ENCODE measurements at regions not wholly inside any gene's neighbourhood (a gene's known extent, or its start where the extent isn't known, plus 50 kb on each side); places are given as distances from the start of the nearest gene placed in this dataset.

- Histone ChIP-seq H3K4me1 (ENCODE audit: insufficient read depth, low read length) (no peaks in the 10 kb centered on the region), H4K20me1 (ENCODE audit: insufficient read depth, low read length) (no peaks in the 10 kb centered on the region), H3K4me2 (ENCODE audit: insufficient read depth, low read length) (no peak overlapping the region), H3K27me3 (ENCODE audit: insufficient read depth, low read length, poor library complexity) (no peaks in the 10 kb centered on the region), H3K4me3 (ENCODE audit: low read depth in 1 of 2, low read length in 2 of 2) (no peak overlapping the region), H3K9ac (ENCODE audit: low read depth, low read length) (no peak overlapping the region), H3K79me2 (ENCODE audit: insufficient read depth, low read length) (no peaks in the 10 kb centered on the region), H3K36me3 (ENCODE audit: insufficient read depth, low read length) (no peaks in the 10 kb centered on the region), H2AFZ (ENCODE audit: low read depth, low read length) (no peak overlapping the region), H3K27ac (ENCODE audit: low read length) (no peak overlapping the region), H3K9me3 (ENCODE audit: insufficient read depth, low read length, severe bottlenecking) (peaks cover 3% of the 10 kb centered on the region)
- DNase-seq, result no peak
- no peak for ATAC-seq (ENCODE audit: insufficient read depth, low read depth)
- TF ChIP-seq EZH2 (IDR thresholded peaks at IDR 0.05; ENCODE audit: borderline replicate concordance, low read depth, low read length, severe bottlenecking) (no peak), CTCF (IDR thresholded peaks at IDR 0.05; ENCODE audit: borderline replicate concordance, extremely low read depth, low read length, poor library complexity, severe bottlenecking) (no peak)
Measured at GRCh38 chr1:91091812-91092211, 70.0 kb upstream of the ZNF644 start.

DNA sequence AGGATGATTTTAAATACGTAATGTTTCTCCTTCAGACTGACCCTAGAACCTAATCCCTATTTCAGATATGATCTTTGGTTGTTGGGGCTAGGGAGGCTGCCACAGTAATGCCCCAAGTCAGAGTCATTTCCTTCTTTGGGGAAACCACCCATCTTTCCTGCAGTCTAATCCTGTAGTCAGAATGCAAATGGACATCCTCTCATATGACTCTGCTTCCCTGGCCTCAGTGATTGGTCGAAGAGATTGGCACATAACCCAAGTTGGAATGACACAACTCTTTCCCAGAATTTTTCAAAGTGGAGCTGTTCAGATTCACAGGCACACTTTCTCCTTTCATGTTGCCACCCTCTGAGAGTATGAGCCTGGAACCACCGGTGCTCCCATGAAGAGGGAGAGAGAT lies 58.8 kb upstream of the ZNF644 start:
- Histone ChIP-seq H3K4me2 (ENCODE audit: insufficient read depth, low read length) (no peak overlapping the region), H3K9ac (ENCODE audit: low read depth, low read length) (no peak overlapping the region), H3K27ac (ENCODE audit: low read length) (no peak overlapping the region), H3K27me3 (ENCODE audit: insufficient read depth, low read length, poor library complexity) (no peaks in the 10 kb centered on the region), H3K4me1 (ENCODE audit: insufficient read depth, low read length) (no peaks in the 10 kb centered on the region), H3K36me3 (ENCODE audit: insufficient read depth, low read length) (no peaks in the 10 kb centered on the region), H3K79me2 (ENCODE audit: insufficient read depth, low read length) (no peaks in the 10 kb centered on the region), H2AFZ (ENCODE audit: low read depth, low read length) (no peak overlapping the region), H3K9me3 (ENCODE audit: insufficient read depth, low read length, severe bottlenecking) (no peaks in the 10 kb centered on the region), H3K4me3 (ENCODE audit: low read depth in 1 of 2, low read length in 2 of 2) (no peak overlapping the region), H4K20me1 (ENCODE audit: insufficient read depth, low read length) (no peaks in the 10 kb centered on the region)
- ATAC-seq (ENCODE audit: insufficient read depth, low read depth) (no peak), DNase-seq (no peak)
- TF ChIP-seq EZH2 (IDR thresholded peaks at IDR 0.05; ENCODE audit: borderline replicate concordance, low read depth, low read length, severe bottlenecking), result no peak
- TF ChIP-seq CTCF (IDR thresholded peaks at IDR 0.05; ENCODE audit: borderline replicate concordance, extremely low read depth, low read length, poor library complexity, severe bottlenecking), result no peak

DNA sequence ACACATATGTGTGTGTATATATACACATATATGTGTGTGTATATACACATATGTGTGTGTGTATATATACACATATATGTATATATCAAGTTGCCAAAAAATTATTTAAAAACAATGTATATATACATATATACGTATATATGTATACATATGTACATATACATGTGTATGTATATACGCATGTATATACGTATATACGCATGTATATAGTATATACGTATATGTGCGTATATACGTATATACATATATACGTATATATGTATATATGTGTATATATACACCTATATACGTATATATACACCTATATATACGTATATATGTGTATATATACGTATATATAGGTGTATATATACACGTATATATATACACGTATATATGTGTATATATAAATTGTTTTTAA lies 57.0 kb upstream of the ZNF644 start:
- Histone ChIP-seq H3K27me3 (ENCODE audit: insufficient read depth, low read length, poor library complexity) (no peaks in the 10 kb centered on the region), H4K20me1 (ENCODE audit: insufficient read depth, low read length) (no peaks in the 10 kb centered on the region), H3K9me3 (ENCODE audit: insufficient read depth, low read length, severe bottlenecking) (no peaks in the 10 kb centered on the region), H2AFZ (ENCODE audit: low read depth, low read length) (no peak overlapping the region), H3K4me1 (ENCODE audit: insufficient read depth, low read length) (no peaks in the 10 kb centered on the region), H3K36me3 (ENCODE audit: insufficient read depth, low read length) (no peaks in the 10 kb centered on the region), H3K79me2 (ENCODE audit: insufficient read depth, low read length) (no peaks in the 10 kb centered on the region), H3K4me2 (ENCODE audit: insufficient read depth, low read length) (no peak overlapping the region), H3K4me3 (ENCODE audit: low read depth in 1 of 2, low read length in 2 of 2) (no peak overlapping the region), H3K27ac (ENCODE audit: low read length) (no peak overlapping the region), H3K9ac (ENCODE audit: low read depth, low read length) (no peak overlapping the region)
- ATAC-seq (ENCODE audit: insufficient read depth, low read depth) (no peak), DNase-seq (no peak)
- no peak for TF ChIP-seq EZH2 (IDR thresholded peaks at IDR 0.05; ENCODE audit: borderline replicate concordance, low read depth, low read length, severe bottlenecking)
- no peak for TF ChIP-seq CTCF (IDR thresholded peaks at IDR 0.05; ENCODE audit: borderline replicate concordance, extremely low read depth, low read length, poor library complexity, severe bottlenecking)

GRCh38 chr1:91076834-91077233 lies 55.0 kb upstream of the ZNF644 start:
- H2AFZ ChIP-seq (ENCODE audit: low read depth, low read length), result no peak overlapping the region
- H3K27me3 ChIP-seq (ENCODE audit: insufficient read depth, low read length, poor library complexity), result no peaks in the 10 kb centered on the region
- no peaks in the 10 kb centered on the region for H3K4me1 ChIP-seq (ENCODE audit: insufficient read depth, low read length)

More at GRCh38 chr1:91076834-91077233, 55.0 kb upstream of the ZNF644 start:
- Histone ChIP-seq H3K36me3 (ENCODE audit: insufficient read depth, low read length) (no peaks in the 10 kb centered on the region), H4K20me1 (ENCODE audit: insufficient read depth, low read length) (no peaks in the 10 kb centered on the region), H3K27ac (ENCODE audit: low read length) (no peak overlapping the region), H3K9ac (ENCODE audit: low read depth, low read length) (no peak overlapping the region), H3K4me3 (ENCODE audit: low read depth in 1 of 2, low read length in 2 of 2) (no peak overlapping the region), H3K9me3 (ENCODE audit: insufficient read depth, low read length, severe bottlenecking) (no peaks in the 10 kb centered on the region), H3K4me2 (ENCODE audit: insufficient read depth, low read length) (no peak overlapping the region), H3K79me2 (ENCODE audit: insufficient read depth, low read length) (no peaks in the 10 kb centered on the region)
- no peak for DNase-seq
- no peak for ATAC-seq (ENCODE audit: insufficient read depth, low read depth)
- no peak for TF ChIP-seq EZH2 (IDR thresholded peaks at IDR 0.05; ENCODE audit: borderline replicate concordance, low read depth, low read length, severe bottlenecking)
- TF ChIP-seq CTCF (IDR thresholded peaks at IDR 0.05; ENCODE audit: borderline replicate concordance, extremely low read depth, low read length, poor library complexity, severe bottlenecking), result no peak

Measured in DND-41 (cell line).